Fibroblast of peridontal ligament (primary cell): ENCODE measurements at regions not wholly inside any gene's neighbourhood (a gene's known extent, or its start where the extent isn't known, plus 50 kb on each side); places are given as distances from the start of the nearest gene placed in this dataset.
"Not testable (repeated sequence)": the region's sequence is repeated elsewhere in the genome, so short reads cannot be mapped to it uniquely, and the experiment has no call there.

Experiments
- DNase-seq: peaks from one replicate; pipeline ENCODE4 v3.0.0-alpha.2; 2010; ENCODE audit errors: extremely low read depth

GRCh38 chr3:59411186-59411585 lies 361.4 kb upstream of the CFAP20DC start:
- DNase-seq = no peak

- peak; percentile 10 for DNase-seq
Measured at GRCh38 chr3:59408047-59408624, 358.3 kb upstream of the CFAP20DC start.

- no peak for DNase-seq
Measured at GRCh38 chr3:59407425-59407824, 357.6 kb upstream of the CFAP20DC start.

GRCh38 chr3:59406943-59407342 lies 357.1 kb upstream of the CFAP20DC start:
- no peak for DNase-seq

- DNase-seq = no peak
Measured at GRCh38 chr3:59404851-59405250, 355.0 kb upstream of the CFAP20DC start.

- DNase-seq = no peak
Measured at GRCh38 chr3:59404064-59404463, 354.2 kb upstream of the CFAP20DC start.

GRCh38 chr3:59401924-59402323 lies 352.1 kb upstream of the CFAP20DC start:
- no peak for DNase-seq

GRCh38 chr3:59392116-59392515 lies 342.3 kb upstream of the CFAP20DC start:
- DNase-seq = no peak

GRCh38 chr3:59391131-59391530 lies 341.3 kb upstream of the CFAP20DC start:
- no peak for DNase-seq

GRCh38 chr3:59388555-59389270 lies 338.9 kb upstream of the CFAP20DC start:
- DNase-seq = no peak

GRCh38 chr3:59386165-59386564 lies 336.3 kb upstream of the CFAP20DC start:
- DNase-seq = no peak

GRCh38 chr3:59385547-59385946 lies 335.7 kb upstream of the CFAP20DC start:
- DNase-seq = no peak

GRCh38 chr3:59381282-59381681 lies 331.5 kb upstream of the CFAP20DC start:
- DNase-seq = no peak

- DNase-seq = no peak
Measured at GRCh38 chr3:59380146-59380545, 330.3 kb upstream of the CFAP20DC start.

- DNase-seq = no peak
Measured at GRCh38 chr3:59374818-59375211, 325.0 kb upstream of the CFAP20DC start.

GRCh38 chr3:59374091-59374817 lies 324.4 kb upstream of the CFAP20DC start:
- DNase-seq = no peak

- DNase-seq = no peak
Measured at GRCh38 chr3:59372346-59372745, 322.5 kb upstream of the CFAP20DC start.

- no peak for DNase-seq
Measured at GRCh38 chr3:59368900-59369675, 319.3 kb upstream of the CFAP20DC start.

GRCh38 chr3:59367150-59367549 lies 317.3 kb upstream of the CFAP20DC start:
- DNase-seq = peak; percentile 1

GRCh38 chr3:59366218-59366617 lies 316.4 kb upstream of the CFAP20DC start:
- no peak for DNase-seq

GRCh38 chr3:59364496-59364895 lies 314.7 kb upstream of the CFAP20DC start:
- peak; percentile 8 for DNase-seq

GRCh38 chr3:59360312-59360711 lies 310.5 kb upstream of the CFAP20DC start:
- not testable (repeated sequence) for DNase-seq
